HG03469 (cell line): ENCODE measurements at regions not wholly inside any gene's neighbourhood (a gene's known extent, or its start where the extent isn't known, plus 50 kb on each side); places are given as distances from the start of the nearest gene placed in this dataset.
A peak's percentile ranks its signal among the peaks of the same experiment; 100 is the strongest.
"Not testable (repeated sequence)": the region's sequence is repeated elsewhere in the genome, so short reads cannot be mapped to it uniquely, and the experiment has no call there.

ENCODE experiments used
- ATAC-seq: cut with Tn5 transposase; IDR thresholded peaks from one replicate; pipeline ENCODE4 v1.9.1; 2021; ENCODE audit warnings: mild to moderate bottlenecking, moderate library complexity, moderate number of reproducible peaks; ENCODE audit not compliant: unreplicated experiment

DNA sequence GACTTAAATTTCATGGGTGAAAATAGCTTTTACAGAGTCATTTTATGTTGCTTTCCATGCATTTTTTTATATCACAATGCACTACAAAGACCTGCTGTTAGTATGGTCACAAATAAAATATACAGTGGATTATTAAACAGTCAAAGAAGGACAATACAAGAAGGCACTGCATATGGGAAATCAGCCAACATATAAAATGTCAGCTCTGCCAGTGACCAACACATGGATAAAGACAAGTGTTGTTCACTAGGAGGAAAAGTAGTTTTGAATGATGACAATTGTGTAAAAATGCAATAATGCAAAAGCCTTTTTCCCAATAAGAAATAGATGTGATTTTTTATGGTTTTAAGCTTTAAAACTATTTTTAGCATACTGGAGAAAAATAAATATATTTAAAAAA lies 425.3 kb upstream of the CBLB start:
- no peak for ATAC-seq

DNA sequence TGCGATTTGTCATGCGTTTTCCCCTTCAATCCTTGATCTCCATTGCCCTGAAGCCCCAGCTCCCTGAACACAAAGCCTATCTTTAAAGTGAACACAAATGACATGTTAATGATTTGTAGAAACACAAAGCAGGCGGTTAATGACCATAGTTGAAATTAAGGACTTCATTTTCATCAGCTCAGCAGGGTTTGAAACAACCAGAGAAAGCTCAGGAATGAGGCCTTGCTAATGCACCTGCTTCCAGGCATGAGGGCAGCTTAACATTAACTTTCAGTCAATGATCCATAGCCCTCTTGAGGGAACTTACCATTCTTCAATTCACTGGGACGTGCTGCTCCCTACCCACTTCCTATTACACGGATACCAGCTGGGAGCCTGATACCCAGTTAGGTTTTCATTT lies 427.2 kb upstream of the CBLB start:
- no peak for ATAC-seq

DNA sequence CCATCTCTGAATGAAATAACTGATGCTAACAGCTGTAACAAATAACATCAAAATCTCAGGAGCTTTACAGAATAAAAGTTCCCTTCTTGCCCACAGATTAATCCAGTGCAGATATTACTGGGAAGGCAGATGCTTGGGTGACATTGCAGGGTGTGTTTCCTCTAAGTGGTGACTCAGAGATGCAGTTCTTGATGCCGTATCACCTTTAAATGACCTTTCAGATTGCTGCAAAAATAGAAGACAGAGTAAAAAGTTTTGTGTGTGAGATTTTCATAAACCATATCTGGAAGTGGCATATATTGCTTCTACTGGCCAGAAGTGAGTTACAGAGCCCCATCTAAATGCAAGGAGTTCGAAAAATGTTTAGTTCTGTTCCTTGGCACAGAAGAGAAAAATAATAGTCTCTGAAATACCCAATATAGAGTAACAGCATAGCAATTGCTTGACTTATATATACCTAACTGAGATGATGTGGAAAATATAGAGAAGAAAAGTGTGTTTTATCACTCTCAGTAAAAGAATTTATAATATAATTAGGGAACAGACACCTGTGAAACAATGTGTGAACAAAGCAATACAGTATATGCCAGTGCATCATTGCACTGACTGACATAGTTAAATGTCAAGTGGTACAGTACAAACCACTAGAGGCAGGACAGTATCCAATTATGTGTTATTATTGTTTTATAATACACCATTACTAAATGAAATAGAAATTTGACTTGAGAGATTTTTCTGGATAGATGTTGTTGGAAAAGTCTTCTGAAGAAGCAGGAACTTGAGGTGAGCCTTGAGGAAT lies 430.7 kb upstream of the CBLB start:
- peak; percentile 62 for ATAC-seq

DNA sequence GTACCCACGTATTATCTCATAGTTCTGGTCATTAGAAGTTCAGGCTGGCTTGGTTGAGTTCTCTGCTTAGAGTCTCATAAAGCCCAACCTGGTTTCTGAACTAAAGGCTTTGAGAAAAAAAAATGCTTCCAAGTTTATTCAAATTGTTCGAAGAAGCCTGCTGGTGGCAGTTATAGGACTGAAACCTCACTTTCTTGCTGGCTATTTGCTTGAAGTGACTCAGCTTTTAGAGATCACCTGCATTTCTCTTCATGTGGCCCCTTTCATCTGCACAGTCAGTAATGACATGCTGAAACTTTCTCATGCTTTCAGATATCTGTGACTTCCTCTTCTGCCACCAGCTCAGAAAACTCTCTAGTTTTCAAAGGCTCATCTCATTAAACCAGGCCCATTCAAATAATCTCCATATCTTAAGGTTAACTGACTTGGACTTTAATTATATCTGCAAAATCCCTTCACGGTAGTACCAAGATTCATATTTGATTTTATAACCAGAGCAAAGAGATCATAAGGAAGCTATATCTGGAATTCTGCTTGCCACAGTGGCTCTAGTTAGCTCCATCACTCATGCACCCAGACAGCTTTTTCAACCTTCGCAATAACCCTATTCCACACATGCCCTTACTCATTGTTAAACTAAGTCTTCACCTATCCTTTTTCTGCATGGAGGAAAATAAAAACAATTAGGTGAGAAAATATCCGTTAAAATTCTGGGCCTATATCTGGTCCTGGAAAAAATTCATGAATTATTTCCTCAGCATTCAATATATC lies 433.8 kb upstream of the CBLB start:
- ATAC-seq: peak; percentile 78

DNA sequence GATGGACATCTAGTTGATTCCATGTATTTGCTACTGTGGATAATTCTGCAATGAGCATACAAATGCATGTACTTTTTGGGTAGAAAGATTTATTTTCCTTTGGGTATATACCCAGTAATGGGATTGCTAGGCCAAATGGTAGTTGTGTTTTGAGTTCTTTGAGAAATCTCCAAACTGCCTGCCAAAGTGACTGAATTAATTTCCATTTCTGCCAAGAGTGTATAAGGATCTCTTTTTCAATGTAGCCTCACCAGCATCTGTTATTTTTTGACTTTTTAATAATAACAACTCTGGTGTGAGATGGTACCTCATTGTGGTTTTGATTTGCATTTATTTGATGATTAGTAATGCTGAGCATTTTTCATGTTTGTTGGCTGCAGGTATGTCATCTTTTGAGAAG lies 435.0 kb upstream of the CBLB start:
- no peak for ATAC-seq

DNA sequence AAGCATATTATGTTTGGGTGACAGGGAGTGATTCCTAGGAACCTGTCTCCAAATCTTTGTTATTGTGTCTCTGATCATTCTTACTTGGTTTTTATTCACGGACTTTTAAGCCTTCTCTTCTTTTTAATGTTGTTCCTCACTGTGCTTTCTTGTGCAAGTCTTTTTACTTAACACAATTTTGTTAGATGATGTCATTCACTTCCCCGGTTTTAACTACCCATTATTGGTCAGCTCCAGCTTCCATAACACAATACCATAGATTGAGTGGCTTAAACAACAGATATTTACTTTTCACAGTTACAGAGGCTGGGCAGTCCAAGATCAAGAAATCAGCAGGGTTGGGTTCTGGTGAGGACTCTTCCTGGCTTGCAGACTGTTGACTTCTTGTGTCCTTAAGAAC lies 436.3 kb upstream of the CBLB start:
- ATAC-seq: no peak

DNA sequence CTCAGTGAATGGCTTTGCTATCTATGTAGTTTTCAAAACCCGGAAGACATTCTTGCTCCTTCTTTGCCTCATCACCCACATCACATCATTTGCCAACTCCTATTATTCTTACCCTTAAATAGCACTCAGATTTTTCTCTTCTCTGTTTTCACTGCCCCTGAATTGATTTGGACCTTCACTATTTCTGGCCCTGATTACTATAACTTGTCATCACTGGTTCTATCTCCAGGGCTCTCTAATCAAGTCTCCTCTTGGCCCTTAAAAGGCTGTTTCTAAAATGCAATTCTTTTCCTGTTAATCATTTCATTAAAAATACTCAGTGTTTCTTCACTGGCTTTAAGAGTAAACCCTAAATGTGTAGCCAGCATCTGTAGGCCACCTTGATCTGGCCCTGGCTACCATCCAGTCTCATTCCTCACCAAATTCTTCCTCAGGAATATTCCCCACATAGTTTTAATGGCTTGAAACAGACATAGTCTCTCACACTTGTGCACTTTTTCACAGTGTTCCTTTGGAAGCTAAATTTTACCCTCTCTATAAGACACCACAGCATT lies 437.1 kb upstream of the CBLB start:
- no peak for ATAC-seq

DNA sequence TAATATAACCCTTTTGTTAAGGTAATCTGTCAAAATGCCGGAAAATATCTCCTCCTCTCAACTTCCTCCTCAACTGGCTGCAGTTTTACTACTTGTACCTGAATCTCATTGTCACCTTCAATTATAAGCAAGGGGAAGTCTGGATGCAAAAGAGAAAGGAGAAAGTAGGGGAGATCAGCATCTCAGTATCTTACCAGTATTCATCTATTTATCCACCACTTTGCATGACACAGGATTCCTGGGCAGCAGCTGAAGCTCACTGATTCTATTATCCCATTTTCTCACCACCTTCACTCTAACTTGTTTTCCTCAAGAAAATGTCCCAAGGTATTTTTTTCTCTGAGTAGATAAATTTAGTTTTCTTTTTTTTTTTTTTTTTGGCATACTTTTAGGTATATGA lies 440.5 kb upstream of the CBLB start:
- ATAC-seq: no peak

DNA sequence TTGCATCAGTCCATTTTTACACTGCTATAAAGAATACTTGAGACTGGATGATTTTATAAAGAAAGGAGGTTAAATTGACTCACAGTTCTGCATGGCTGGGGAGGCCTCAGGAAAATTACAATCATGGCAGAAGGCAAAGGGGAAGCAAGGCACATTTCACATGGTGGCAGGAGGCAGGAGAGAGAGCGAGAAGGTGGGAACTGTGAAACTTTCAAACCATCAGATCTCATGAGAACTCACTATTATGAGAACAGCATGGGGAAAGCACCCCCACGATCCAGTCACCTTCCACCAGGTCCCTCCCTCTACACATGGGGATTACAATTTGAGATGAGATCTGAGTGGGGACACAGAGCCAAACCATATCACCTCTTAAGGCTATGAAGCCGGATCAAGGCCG lies 441.0 kb upstream of the CBLB start:
- not testable (repeated sequence) for ATAC-seq

DNA sequence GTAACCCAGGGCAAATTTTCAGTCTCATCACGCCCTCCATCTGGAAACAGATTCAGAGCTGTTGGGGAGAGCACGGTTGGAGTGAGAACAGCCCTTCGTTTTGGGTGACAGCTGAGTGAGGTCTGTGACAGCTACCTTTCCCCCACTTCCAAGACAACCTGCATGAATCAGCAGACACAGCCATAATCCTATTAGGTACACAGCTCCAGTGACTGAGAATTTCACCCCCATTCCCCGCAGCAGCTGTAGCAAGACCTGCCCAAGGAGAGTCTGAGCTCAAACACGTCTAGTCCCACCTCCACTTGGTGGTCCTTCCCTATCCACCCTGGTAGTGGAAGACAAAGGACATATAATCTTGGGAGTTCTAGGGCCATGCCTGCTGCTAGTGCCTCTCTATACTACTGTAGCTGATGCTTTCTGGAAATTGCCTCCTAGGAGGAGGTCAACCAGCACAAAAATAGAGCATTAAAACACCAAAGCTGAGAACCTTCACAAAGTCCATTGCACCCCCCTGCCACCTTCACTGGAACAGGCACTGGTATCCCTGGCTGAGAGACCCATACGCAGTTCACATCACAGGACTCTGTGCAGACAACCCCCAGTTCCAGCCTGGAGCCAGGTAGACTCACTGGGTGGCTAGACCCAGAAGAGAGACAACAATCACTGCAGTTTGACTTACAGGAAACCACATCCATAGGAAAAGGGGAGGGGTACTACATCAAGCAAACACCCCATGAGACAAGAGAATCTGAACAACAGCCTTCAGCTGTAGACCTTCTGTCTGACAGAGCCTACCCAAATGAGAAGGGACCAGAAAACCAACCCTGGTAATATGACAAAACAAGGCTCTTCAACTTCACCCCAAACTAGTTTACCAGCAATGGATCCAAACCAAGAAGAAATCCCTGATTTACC lies 448.6 kb upstream of the CBLB start:
- no peak for ATAC-seq

DNA sequence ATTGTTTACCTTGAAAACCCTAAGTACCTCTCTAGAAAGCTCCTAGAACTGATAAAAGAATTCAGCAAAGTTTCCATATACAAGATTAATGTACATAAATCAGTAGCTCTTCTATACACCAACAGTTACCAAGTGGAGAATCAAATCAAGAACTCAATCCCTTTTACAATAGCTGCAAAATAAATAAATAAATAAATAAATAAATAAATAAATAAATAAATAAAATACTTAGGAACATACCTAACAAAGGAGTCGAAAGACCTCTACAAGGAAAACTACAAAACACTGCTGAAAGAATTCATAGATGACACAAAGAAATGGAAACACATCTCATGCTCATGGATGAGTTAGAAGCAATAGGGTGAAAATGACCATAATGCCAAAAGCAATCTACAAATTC lies 452.6 kb upstream of the CBLB start:
- not testable (repeated sequence) for ATAC-seq

DNA sequence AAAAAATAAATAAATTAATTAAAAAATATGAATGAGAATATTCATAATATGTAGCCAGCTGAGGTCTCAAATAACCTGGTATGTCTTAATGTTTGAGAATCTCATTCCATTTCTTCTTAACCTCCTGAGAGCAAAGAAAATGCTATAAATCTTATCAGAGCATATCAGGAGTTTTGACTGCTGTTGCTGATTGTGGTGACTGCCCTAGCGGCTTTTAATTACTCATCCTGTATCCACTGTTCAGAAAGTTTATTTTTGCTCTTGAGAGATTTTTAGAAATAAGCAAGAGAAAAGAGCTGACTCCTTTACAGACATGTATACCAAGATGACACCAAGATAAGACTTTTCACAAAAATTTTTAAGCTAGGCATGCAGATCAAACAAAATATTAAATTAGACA lies 454.8 kb upstream of the CBLB start:
- ATAC-seq: no peak

DNA sequence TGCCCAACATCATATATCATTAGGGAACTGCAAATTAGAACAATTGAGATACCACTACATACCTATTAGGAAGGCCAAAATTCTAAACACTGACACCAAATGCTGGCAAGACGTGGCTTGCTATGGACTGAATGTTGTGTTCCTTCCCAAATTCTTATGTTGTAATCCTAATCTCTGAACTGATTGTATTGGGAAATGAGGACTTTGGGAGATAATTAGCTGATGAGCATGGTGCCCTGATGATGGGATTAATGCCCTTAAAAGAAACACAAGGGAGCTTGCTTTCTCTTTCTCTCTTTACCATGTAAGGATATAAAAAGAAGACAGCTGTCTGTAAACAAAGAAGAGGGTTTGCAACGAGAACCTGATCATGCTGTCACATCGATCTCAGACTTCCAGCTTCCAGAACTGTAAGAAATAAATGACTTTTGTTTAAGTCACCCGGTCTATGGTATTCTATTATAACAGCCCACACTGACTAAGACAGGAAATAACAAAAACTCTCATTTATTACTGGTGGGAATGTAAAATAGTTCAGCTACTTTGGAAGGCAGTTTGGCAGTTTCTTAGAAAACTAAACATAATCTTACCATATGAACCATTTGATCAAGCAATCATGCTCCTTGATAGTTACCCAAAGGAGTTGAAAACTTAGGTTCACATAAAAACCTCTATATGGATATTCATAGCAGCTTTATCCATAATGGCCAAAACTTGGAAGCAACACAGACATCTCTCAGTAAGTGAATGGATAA lies 458.3 kb upstream of the CBLB start:
- ATAC-seq: no peak

DNA sequence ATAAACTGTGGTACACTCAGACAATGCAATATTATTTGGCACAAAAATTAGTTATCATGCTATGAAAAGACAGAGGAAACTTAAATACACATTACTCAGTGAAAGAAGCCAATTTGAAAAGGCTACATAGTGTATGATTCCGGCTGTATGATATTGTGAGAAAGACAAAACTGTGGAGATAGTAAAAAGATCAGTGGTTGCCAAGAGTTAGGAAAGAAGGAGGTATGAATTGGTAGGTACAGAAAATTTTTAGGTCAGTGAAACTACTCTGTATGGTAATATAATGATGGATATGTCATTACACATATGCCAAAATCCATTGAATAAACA lies 458.8 kb upstream of the CBLB start:
- no peak for ATAC-seq

DNA sequence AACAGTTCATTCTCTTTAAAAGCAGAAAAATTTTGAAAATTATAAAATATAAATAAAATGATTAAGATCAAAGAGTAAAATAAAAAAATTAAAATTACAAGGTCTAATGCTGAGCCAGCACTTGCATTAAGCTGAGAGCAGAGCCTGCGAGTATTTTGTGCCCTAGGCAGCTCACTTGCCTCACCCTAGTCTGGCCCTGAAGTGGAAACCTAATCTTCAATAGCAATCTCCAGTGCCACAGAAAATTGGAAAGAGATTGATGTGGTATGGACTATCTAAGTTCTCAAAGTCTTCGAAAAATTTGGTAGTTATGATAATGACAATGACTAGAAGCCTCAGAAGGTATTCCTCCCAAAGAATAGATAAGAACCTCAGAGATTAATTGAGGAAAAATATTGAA lies 459.4 kb upstream of the CBLB start:
- no peak for ATAC-seq

DNA sequence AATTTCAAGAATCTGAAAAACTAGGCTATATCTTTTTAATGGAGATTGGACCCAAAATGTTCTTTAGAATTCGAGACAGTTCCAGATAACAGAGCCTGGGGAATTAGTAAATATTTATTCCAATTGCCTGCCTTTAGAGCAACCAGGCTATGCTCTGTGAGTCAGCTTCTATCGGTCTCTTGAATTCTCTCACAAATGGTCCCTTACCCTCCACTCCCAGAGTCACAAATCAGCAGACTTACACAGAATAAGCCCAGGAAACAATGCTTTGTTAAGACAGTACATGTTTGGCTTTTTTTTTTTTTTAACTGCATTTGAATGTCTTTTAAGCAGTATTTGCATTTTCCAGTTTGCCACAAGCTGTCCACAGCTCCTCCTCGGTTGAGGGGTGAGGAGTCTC lies 460.7 kb upstream of the CBLB start:
- ATAC-seq: no peak

DNA sequence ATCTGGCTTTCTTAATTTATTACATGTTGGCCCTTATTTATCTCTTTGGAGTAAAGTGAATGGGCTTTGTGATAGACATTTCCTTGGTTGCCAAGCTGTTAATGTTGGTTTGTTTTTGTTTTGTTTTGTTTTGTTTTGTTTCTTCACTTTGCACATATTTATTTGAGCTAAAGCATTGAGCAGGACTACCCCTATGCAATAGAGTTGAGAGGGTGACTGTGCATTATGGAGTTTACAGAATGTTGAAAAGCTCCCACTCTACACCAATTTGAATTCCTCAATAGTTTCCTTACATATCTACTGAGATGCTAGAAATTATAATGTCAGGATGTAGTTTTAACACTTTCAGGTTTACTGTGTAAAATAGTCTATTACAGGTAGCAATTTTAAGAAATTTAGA lies 462.8 kb upstream of the CBLB start:
- no peak for ATAC-seq

DNA sequence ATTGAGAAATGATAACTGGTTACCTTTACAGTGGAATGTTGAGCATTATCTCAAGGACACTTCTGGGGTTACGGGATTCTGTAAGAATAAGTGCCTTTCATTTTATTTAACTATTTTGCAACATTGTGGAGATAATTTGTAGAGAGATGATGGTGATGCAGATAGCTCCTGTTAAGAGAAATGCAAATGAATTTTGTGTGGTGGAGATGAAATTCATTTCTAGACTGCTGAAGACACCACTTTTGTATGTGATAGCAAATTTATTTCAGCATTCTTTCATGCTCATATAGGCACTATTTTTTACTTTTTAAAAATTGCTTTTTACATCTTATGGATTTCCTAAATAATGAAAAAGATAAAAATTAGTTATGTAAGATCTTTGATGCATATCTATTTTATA lies 463.3 kb upstream of the CBLB start:
- ATAC-seq: no peak

DNA sequence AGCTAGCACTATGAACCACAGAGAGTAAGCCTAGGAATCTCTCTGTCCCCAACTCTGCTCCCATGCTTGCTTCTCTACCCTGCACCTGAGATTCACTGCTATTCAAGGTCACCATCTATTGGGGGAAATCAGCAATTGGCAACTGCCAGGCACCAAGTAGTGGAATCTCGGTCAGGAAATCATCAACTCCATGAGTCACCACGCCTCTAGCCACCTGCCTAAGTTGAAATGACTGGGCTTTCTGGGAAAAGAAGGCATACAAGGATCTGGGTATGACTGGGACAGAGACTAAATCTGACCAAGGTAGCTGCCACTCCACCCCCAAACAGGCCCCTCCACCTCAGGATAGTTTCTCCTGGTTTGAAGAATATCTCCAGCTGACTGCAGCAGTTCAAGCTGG lies 464.1 kb upstream of the CBLB start:
- no peak for ATAC-seq

DNA sequence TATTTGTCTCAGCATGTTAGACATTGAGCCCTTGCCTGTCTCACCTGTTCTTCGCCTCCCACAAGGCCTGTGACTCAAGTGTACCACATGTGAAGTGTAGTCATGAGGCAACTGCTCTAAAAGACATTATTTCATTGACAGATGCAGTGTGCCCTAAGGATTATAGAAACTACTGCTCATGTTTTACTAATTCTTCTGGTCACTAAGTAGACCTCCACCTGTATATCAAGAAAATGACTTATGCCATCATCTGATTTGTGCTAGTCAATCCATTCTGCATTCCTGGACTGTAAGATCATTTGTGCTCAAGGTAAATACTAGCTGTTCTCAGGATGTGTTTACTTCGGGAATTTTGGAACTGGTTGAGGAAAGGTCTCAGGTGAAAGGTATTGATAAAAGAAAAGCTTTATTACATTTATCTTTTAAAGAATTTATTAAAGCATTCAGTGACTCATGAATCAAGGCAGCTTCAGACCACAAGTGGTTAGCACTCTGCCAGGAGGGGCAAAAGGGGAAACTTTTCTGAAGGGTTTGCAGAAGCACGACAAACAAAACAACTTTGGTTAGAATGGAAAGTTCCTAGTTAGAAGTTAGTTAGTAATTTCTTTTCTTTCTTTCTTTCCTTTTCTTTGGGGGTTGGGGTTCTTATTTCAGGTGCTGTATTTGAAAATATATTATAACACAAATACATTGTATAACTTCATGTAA lies 465.3 kb upstream of the CBLB start:
- ATAC-seq: no peak
